HCT116 (cell line): ENCODE measurements at regions not wholly inside any gene's neighbourhood (a gene's known extent, or its start where the extent isn't known, plus 50 kb on each side); places are given as distances from the start of the nearest gene placed in this dataset.

ENCODE experiments used
- ATAC-seq: fragments of 200-7000 bp; cut with Tn5 transposase; 2 replicates; pipeline ENCODE4 v1.9.1; 2020; ENCODE audit warnings: mild to moderate bottlenecking, moderate library complexity
- BruUV-seq: library from RNA; stranded (reverse); fragments of 400-500 nt; replicated peaks from 2 replicates; lab custom pipeline; 2021; lab: Mats Ljungman, UMichigan
- CTCF ChIA-PET: fragments of 300-600 bp; sonication (Branson Sonifier 250); formaldehyde crosslinking; loops from one replicate; lab custom pipeline; 2021; ENCODE audit warnings: antibody characterized with exemption; lab: Charles Lee
- POLR2A ChIA-PET: fragments of 300-600, 350-600 bp; sonication (Branson Sonifier 250); formaldehyde crosslinking; loops from one replicate; lab custom pipeline; 2021; ENCODE audit warnings: antibody characterized with exemption; lab: Charles Lee
- RAD21 ChIA-PET, 2 experiments: fragments of 300-600 bp; sonication (Branson Sonifier 250); formaldehyde crosslinking; loops; one replicate each; lab custom pipeline; 2023; ENCODE audit warnings: low total read pairs in 2 of 2; ENCODE audit not compliant: uncharacterized antibody in 2 of 2, unreplicated experiment in 2 of 2, low non-redundant PET in 1 of 2; lab: Charles Lee
- DNase-seq: peaks from one replicate; pipeline ENCODE4 v3.0.0-alpha.2; 2010; ENCODE audit warnings: low read depth, low spot score
- H2AFZ ChIP-seq: fragments of 200-600 bp; shearing (Covaris generic), sonication (generic); 2 replicates; pipeline ENCODE4 v1.6.1; 2017; ENCODE audit warnings: low read depth, mixed run types, mixed read lengths, antibody characterized with exemption, low read length; ENCODE audit not compliant: poor library complexity, severe bottlenecking
- H3K27ac ChIP-seq: 2 replicates; pipeline ENCODE4 v1.5.1; 2012; ENCODE audit warnings: low read depth, low read length
- H3K27me3 ChIP-seq: fragments of 200-600 bp; sonication (generic); 2 replicates; pipeline ENCODE4 v1.6.1; 2016; ENCODE audit warnings: mixed run types, low read length, mixed read lengths; ENCODE audit not compliant: insufficient read depth
- H3K36me3 ChIP-seq, 2 experiments: fragments of 200-500 bp in 1 of 2; fragments of 200-600 bp in 1 of 2; sonication (Bioruptor generic) in 1 of 2; sonication (generic) in 1 of 2; 2 replicates each; pipeline versions ENCODE4 v1.5.1 to v1.6.1; 2014 to 2016; ENCODE audit warnings: low read length in 2 of 2, inconsistent platforms in 1 of 2, mixed read lengths in 1 of 2, mixed run types in 1 of 2; ENCODE audit not compliant: insufficient read depth in 2 of 2, control insufficient read depth in 1 of 2
- H3K4me1 ChIP-seq, 2 experiments: fragments of 200-600 bp in 1 of 2; sonication (generic) in 1 of 2; 2 replicates each; pipeline versions ENCODE4 v1.5.1 to v1.6.1; 2012 to 2017; ENCODE audit warnings: low read length in 2 of 2, inconsistent platforms in 1 of 2, mild to moderate bottlenecking in 1 of 2, mixed read lengths in 1 of 2, mixed run types in 1 of 2, moderate library complexity in 1 of 2; ENCODE audit not compliant: insufficient read depth in 2 of 2, control insufficient read depth in 1 of 2
- H3K4me2 ChIP-seq: fragments of 200-600 bp; sonication (generic); 2 replicates; pipeline ENCODE4 v1.6.1; 2017; ENCODE audit warnings: mixed run types, low read length, mixed read lengths
- H3K4me3 ChIP-seq, 2 experiments: fragments of 200-600 bp in 1 of 2; sonication (generic) in 1 of 2; replicated peaks in 1 of 2; 2 replicates each; pipeline ENCODE4 v1.5.1; 2011 to 2016; ENCODE audit warnings: low read length in 2 of 2, control low read depth in 1 of 2, low read depth in 1 of 2, mild to moderate bottlenecking in 1 of 2, mixed read lengths in 1 of 2, mixed run types in 1 of 2
- H3K79me2 ChIP-seq: fragments of 200-600 bp; sonication (generic); 2 replicates; pipeline ENCODE4 v1.6.1; 2017; ENCODE audit warnings: mild to moderate bottlenecking, mixed run types, low read length, moderate library complexity, mixed read lengths; ENCODE audit not compliant: insufficient read depth
- H3K9ac ChIP-seq: fragments of 200-600 bp; sonication (generic); 2 replicates; pipeline ENCODE4 v1.6.1; 2016; ENCODE audit warnings: low read length, mixed read lengths
- H3K9me2 ChIP-seq: fragments of 200-600 bp; sonication (generic), shearing (Covaris generic); 2 replicates; pipeline ENCODE4 v1.6.1; 2017; ENCODE audit warnings: mixed run types, mild to moderate bottlenecking, moderate library complexity; ENCODE audit not compliant: insufficient read depth
- H3K9me3 ChIP-seq, 2 experiments: fragments of 200-500 bp in 1 of 2; fragments of 200-600 bp in 1 of 2; sonication (Bioruptor generic) in 1 of 2; sonication (generic) in 1 of 2; 2 replicates each; pipeline ENCODE4 v1.6.1; 2014 to 2017; ENCODE audit warnings: low read length in 2 of 2, mixed read lengths in 2 of 2, inconsistent platforms in 1 of 2, low read depth in 1 of 2, mild to moderate bottlenecking in 1 of 2, mixed run types in 1 of 2, moderate library complexity in 1 of 2; ENCODE audit not compliant: control insufficient read depth in 1 of 2, insufficient read depth in 1 of 2
- H4K20me1 ChIP-seq: fragments of 200-600 bp; sonication (generic), shearing (Covaris generic); 2 replicates; pipeline ENCODE4 v1.6.1; 2017; ENCODE audit warnings: mixed run types, mild to moderate bottlenecking, moderate library complexity; ENCODE audit not compliant: insufficient read depth
- CBX3 ChIP-seq: IDR thresholded peaks from 2 replicates; pipeline ENCODE4 v1.6.1; 2012; ENCODE audit warnings: low read depth
- CEBPB ChIP-seq: IDR thresholded peaks from 2 replicates; pipeline ENCODE4 v1.6.1; 2012; ENCODE audit warnings: low read depth
- ELF1 ChIP-seq: IDR thresholded peaks from 2 replicates; pipeline ENCODE4 v1.6.1; 2012; ENCODE audit warnings: low read depth, borderline replicate concordance
- EZH2 ChIP-seq: fragments of 200-600 bp; sonication (generic); IDR thresholded peaks from 2 replicates; pipeline ENCODE4 v1.6.1; 2017; ENCODE audit warnings: antibody characterized with exemption, mixed run types
- EZH2phosphoT487 ChIP-seq: fragments of 200-600 bp; IDR thresholded peaks from 2 replicates; pipeline ENCODE4 v1.6.1; 2018; ENCODE audit warnings: antibody characterized with exemption, borderline replicate concordance
- FOSL1 ChIP-seq: IDR thresholded peaks from 2 replicates; pipeline ENCODE4 v1.6.1; 2012; ENCODE audit warnings: low read depth
- POLR2A ChIP-seq: IDR thresholded peaks from 2 replicates; pipeline ENCODE4 v1.7.0; 2011; ENCODE audit warnings: borderline replicate concordance; ENCODE audit not compliant: insufficient read depth, insufficient read length; ENCODE audit errors: extremely low read depth
- POLR2AphosphoS5 ChIP-seq: IDR thresholded peaks from 2 replicates; pipeline ENCODE4 v1.6.1; 2011; ENCODE audit warnings: mild to moderate bottlenecking, low read depth, low read length, moderate library complexity
- REST ChIP-seq: IDR thresholded peaks from 2 replicates; pipeline ENCODE4 v1.6.1; 2012; ENCODE audit warnings: low read depth
- SIN3A ChIP-seq: IDR thresholded peaks from 2 replicates; pipeline ENCODE4 v1.6.1; 2012; ENCODE audit warnings: low read depth
- SP1 ChIP-seq: IDR thresholded peaks from 2 replicates; pipeline ENCODE4 v1.6.1; 2012; ENCODE audit warnings: low read depth
- TCF7L2 ChIP-seq: IDR thresholded peaks from 2 replicates; pipeline ENCODE4 v1.7.0; 2011; ENCODE audit warnings: borderline replicate concordance, inconsistent platforms; ENCODE audit not compliant: insufficient read depth, insufficient read length; ENCODE audit errors: extremely low read depth
- ZBTB33 ChIP-seq: IDR thresholded peaks from 2 replicates; pipeline ENCODE4 v1.6.1; 2011; ENCODE audit warnings: mild to moderate bottlenecking, low read length, moderate library complexity; ENCODE audit not compliant: insufficient replicate concordance; ENCODE audit errors: extremely low read depth
- ZFX ChIP-seq: fragments of 450-650 bp; IDR thresholded peaks from 2 replicates; pipeline ENCODE4 v1.6.1; 2017
- ZNF274 ChIP-seq: fragments of 200-500 bp; sonication (Bioruptor generic); IDR thresholded peaks from 2 replicates; pipeline ENCODE4 v1.6.1; 2014; ENCODE audit warnings: mild to moderate bottlenecking, low read depth, low read length, inconsistent platforms
- intact Hi-C: fragments of 100-400 bp; cut with micrococcal nuclease; formaldehyde crosslinking; loops from 2 replicates; pipeline ENCODE4 v1.10.0; 2022
- TF ChIP-seq, protein P1 (sequence below): IDR thresholded peaks from 2 replicates; pipeline ENCODE4 v1.6.1; 2012
- TF ChIP-seq, protein P2 (sequence below): IDR thresholded peaks from 2 replicates; pipeline ENCODE4 v1.6.1; 2012

DNA sequence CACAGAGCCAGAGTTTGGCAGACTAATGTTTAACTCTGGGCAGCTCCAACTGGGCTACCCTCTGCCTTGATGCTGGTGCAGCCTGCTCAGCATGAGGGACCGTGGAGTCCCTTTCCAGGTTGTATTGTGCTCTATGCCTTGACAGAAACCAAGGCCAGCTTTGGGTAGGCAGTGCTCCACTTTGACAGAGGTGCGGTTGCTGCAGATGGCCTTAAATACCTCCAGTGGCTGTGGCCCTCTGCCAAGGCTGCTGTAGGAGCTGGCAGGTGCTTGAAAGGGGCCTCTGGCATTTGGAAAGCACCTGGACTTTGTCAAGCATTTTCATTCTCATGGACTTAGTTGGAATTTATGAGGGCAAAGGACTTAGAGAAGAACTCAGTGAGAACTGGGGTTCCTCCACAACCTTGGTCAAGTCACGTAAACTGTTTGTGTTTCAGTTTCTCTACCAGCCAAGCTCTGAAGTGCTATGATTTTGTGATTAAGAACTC is 249.7 kb upstream of the ZNF462 start (continued):
- TF ChIP-seq ZNF274 (no peak), ZFX (no peak), CBX3 (no peak), FOSL1 (no peak), EZH2 (no peak), POLR2A (no peak), ELF1 (no peak), POLR2AphosphoS5 (no peak)
- TF ChIP-seq, protein P1, sequence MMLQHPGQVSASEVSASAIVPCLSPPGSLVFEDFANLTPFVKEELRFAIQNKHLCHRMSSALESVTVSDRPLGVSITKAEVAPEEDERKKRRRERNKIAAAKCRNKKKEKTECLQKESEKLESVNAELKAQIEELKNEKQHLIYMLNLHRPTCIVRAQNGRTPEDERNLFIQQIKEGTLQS = no peak
- TF ChIP-seq, protein P2, sequence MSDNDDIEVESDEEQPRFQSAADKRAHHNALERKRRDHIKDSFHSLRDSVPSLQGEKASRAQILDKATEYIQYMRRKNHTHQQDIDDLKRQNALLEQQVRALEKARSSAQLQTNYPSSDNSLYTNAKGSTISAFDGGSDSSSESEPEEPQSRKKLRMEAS = no peak

- Histone ChIP-seq H3K27ac (no peak overlapping the region), H3K4me2 (no peak overlapping the region), H3K27me3 (peaks cover 31% of the 10 kb centered on the region), H3K9me2 (no peaks in the 10 kb centered on the region), H3K9me3 (no peaks in the 10 kb centered on the region), H3K4me3 (no peak overlapping the region), H3K9ac (no peak overlapping the region), H3K79me2 (no peaks in the 10 kb centered on the region)
- no peak for DNase-seq
- CTCF ChIA-PET = no interaction called here
- no TSS peak for BruUV-seq
- no peak for ATAC-seq
- intact Hi-C loops = no loop called here
- RAD21 ChIA-PET = no interaction called here
- TF ChIP-seq ZNF274 (no peak), REST (no peak), ZBTB33 (no peak), ELF1 (no peak), FOSL1 (no peak), TCF7L2 (no peak), EZH2phosphoT487 (no peak), SIN3A (no peak), POLR2A (no peak), CEBPB (no peak), SP1 (no peak)
- TF ChIP-seq, protein P2 = no peak
- TF ChIP-seq, all 23 proteins: peak for 0
- no peaks in the 10 kb centered on the region for H3K36me3 ChIP-seq
- no peaks in the 10 kb centered on the region for H4K20me1 ChIP-seq
- no peaks in the 10 kb centered on the region for H3K4me1 ChIP-seq
- POLR2A ChIA-PET = no interaction called here
- H2AFZ ChIP-seq = no peak overlapping the region
Measured at GRCh38 chr9:106615118-106615889, 247.7 kb upstream of the ZNF462 start.
